NCI-H345 (cell line): ENCODE measurements at regions not wholly inside any gene's neighbourhood (a gene's known extent, or its start where the extent isn't known, plus 50 kb on each side); places are given as distances from the start of the nearest gene placed in this dataset.

Experiments used
- DNase-seq: peaks from one replicate; lab custom pipeline; 2025; lab: John Stamatoyannopoulos, UW

- no peak for DNase-seq
Measured at GRCh38 chr10:129233351-129234148, 233.5 kb upstream of the MGMT start.

GRCh38 chr10:129236274-129236691, 230.8 kb upstream of the MGMT start:
- DNase-seq = no peak

DNA sequence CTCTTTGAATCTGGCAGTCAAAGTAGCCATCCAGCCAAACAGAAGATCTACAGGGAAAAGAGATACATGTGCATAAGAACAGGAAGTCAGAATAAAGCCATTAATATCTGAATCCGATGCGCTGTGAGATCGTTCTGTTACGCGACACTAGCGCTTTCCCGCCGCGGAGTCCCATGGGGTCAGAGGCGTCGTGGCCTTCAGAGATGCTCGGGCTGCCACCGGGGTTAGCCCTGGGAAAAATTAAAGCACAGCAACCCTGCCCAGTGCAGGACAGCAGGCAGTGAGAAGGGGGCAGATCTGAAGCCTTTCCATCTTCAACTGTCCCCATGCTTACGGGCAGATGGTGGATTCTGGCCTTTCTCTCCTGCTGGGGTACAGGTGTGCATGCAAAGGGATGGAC, 225.6 kb upstream of the MGMT start:
- no peak for DNase-seq

GRCh38 chr10:129244298-129244697, 222.7 kb upstream of the MGMT start:
- no peak for DNase-seq

GRCh38 chr10:129244757-129245156, 222.3 kb upstream of the MGMT start:
- DNase-seq = no peak

GRCh38 chr10:129253161-129253864, 213.7 kb upstream of the MGMT start:
- no peak for DNase-seq

- no peak for DNase-seq
Measured at GRCh38 chr10:129253865-129254179, 213.2 kb upstream of the MGMT start.

DNA sequence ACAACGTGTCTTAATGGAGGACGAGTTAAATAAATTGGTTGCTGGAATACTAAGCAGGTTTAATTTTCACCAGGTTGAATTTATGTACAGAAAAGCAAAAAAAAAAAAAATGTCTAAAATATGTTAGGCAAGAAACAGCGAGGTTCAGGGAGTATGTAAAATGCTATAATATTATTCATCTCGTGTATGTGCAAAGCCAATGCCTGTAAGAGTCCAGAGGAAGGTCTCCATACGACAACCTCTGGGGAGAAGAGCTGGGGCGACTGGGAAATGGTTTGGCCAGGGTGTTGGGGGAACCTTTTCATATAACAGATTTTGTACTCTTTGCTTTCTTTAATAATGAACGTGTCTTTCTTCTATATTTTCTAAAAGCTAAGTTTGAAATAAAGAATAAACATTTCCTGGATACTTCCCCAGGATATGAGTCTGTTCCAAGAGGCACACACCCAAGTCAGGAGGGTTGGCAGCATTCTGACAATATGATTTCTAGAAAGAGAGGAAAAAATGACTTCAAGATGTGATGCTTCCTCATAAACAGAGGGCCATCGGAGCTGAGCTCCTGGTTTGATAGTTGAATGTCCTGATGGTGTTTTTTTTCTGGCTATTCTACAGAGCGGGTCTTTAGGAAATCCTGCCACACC, 208.6 kb upstream of the MGMT start:
- no peak for DNase-seq

- DNase-seq = no peak
Measured at GRCh38 chr10:129259128-129259815, 207.8 kb upstream of the MGMT start.

- no peak for DNase-seq
Measured at GRCh38 chr10:129272176-129272575, 194.9 kb upstream of the MGMT start.

DNA sequence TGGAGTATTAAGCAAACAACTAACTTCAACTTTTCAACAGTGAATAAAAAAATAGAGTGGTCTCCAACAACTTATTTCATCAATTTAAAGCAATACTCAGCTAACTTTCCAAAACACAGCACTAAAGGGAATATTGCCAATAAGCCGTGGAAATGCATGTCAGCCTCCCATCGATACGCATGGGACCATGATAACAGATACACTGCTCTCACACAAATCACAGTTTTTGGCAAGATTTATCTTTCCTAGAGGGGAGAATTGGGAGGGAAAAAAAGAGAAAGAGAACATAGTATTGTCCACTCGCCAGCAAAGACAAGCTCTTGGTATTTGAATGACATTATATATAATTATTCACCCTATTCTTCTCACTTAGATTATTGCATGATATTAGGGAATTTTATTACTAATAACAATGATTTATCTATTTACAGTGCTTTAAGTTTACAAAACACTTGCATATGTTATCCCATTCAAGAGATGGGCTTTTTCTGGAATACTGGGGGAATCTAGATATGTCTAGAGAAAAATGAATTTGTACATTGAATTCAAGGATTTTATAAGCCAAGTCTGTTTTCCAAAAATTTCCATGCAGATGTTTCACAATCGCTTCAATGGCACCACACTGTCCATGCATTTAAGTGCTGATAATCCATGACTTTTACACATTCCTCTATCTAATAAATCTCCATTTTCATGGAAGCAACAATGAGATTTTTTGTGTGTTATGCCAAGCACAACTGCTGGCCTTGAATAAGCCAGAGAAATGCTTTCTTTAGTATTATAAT, 194.0 kb upstream of the MGMT start:
- no peak for DNase-seq

DNA sequence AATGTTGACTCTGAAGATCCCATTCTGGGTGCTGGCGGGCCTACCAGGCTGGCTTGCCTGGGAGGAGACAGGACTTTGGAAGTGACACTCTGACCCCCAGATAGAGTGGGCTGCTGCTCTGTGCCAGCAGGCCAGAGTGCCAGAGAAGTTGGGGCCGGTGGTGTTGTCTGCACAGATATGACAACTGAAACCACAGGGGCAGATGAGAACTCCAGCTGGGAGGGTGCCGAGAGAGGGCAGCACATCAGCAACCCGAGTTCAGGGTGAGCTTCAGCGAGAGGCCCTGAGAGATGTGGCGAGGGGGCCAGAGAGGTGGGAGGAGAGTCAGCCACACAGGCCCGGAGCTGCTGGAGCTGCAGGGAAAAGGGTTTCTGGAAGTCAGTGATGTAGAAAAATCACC, 193.2 kb upstream of the MGMT start:
- DNase-seq = no peak

DNA sequence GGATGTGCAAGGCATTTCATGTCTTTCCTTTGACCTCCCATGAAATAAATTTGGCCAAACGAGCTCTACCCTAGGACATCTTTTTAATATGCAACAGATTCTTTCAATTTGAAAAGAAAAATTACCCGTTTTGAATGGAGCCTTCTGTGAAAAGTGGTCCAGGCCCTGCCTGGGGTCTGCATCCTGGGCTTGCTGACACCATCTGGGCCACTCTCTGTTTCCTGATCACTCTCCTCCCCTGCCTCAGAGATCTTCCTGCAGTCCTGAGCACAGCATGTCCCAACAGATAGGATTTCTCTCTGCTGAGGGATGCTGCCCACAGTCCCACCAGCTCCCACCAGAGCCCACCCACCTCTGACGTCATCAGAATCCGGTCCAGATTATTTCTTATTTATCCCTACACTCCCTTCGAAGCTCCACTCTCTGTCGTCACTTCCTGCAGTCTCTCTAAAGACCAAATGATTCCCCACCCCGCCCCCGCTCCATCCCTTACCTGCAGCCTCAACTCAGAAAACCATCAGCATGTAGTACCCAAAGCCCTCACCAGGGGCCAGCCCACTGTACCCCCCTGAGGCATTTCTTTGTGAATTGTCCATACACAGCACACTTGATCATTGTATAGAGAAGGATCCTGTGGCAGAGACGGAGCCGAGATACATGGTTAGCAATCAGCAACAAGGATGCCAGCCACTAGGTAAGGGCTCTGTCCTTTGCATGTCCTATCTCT, 192.1 kb upstream of the MGMT start:
- no peak for DNase-seq

- no peak for DNase-seq
Measured at GRCh38 chr10:129275886-129276285, 191.2 kb upstream of the MGMT start.

DNA sequence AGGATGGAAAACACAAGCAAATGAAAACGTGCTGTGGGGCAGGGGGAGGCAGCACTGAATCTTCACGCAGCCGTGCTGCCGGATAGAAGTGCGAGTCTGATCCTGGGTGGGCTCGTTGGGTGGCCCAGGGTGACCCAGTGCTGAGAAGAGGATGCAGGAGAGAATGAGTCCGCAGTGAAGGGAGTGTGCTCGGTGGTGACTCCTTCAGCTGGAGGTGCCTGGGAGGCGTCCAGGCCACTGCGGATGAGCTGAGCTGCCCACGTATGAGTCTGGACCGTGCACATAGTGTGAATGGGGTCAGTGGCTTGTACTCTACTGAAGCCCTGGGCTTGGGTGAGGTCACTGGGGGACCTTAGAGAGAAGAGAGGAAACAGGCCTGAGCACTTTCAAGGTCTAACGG, 190.0 kb upstream of the MGMT start:
- no peak for DNase-seq

DNA sequence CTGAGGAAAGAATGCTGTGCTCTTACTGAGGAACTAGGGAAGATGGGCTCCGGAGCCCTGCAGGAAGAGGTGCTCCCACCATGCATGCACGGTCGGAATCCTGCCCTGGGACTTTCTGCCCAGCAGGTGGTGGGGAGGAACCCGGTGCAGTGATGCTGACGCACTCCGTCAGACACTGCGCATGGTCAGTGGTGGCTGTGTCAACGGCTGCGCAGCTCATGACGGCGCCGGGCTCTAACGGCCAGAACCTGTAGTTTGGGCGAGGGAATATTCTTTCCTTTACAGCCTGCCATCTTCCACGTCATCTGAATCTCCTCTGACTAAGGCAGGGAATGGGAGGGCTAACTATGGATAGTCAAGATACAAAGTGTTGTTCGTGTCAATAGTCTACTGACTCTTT, 189.2 kb upstream of the MGMT start:
- no peak for DNase-seq

- DNase-seq = no peak
Measured at GRCh38 chr10:129278686-129279085, 188.4 kb upstream of the MGMT start.

GRCh38 chr10:129279446-129280154, 187.4 kb upstream of the MGMT start:
- no peak for DNase-seq

- no peak for DNase-seq
Measured at GRCh38 chr10:129280155-129280502, 186.9 kb upstream of the MGMT start.

DNA sequence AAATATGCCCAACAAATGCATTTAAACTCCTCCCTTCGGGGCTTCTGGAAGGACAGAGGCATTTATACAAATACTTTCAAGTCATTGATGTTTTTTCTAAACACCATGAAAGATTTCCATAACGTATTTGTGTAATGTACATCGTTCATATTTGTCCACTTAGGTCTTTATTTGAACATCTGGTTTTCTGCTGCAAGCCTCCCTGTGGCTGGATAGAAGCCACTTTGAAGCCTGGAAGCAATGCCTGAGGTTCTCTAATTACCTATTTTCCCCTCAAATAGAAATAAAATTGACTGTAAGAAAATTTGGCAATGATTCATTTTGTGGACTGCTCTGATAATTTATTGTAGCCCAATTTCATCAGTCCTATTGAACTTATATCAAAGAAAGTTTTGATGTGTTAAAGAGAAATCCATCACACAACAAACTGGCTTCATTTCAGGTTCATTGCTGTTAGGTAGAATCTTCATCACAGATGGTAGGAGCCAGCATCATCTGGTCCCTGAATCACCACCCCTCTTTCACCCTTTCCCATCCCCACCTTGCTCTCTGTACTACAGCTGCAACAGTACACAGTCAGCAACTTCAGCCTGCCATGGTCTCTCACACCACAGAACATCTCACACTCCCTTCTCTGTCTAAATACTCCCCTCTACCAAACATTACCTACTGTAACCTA, 186.0 kb upstream of the MGMT start:
- no peak for DNase-seq
